ENCODE measurements at regions not wholly inside any gene's neighbourhood (a gene's known extent, or its start where the extent isn't known, plus 50 kb on each side); places are given as distances from the start of the nearest gene placed in this dataset.
"Not testable (repeated sequence)": the region's sequence is repeated elsewhere in the genome, so short reads cannot be mapped to it uniquely, and the experiment has no call there.

GRCh38 chr11:38721586-38722315 lies 2123.7 kb upstream of the RAG2 start:
- no peak for DNase-seq (ENCODE audit: low spot score)

GRCh38 chr11:38718659-38719058 lies 2120.6 kb upstream of the RAG2 start:
- no peak for DNase-seq (ENCODE audit: low spot score)

GRCh38 chr11:38718049-38718448 lies 2120.0 kb upstream of the RAG2 start:
- DNase-seq (ENCODE audit: low spot score): no peak

- no peak for DNase-seq (ENCODE audit: low spot score)
Measured at GRCh38 chr11:38711110-38711509, 2113.1 kb upstream of the RAG2 start.

- DNase-seq (ENCODE audit: low spot score): no peak
Measured at GRCh38 chr11:38710262-38710661, 2112.2 kb upstream of the RAG2 start.

GRCh38 chr11:38700111-38700510 lies 2102.1 kb upstream of the RAG2 start:
- no peak for DNase-seq (ENCODE audit: low spot score)

GRCh38 chr11:38693306-38693705 lies 2095.3 kb upstream of the RAG2 start:
- no peak for DNase-seq (ENCODE audit: low spot score)

- DNase-seq (ENCODE audit: low spot score): not testable (repeated sequence)
Measured at GRCh38 chr11:38690211-38690610, 2092.2 kb upstream of the RAG2 start.

- no peak for DNase-seq (ENCODE audit: low spot score)
Measured at GRCh38 chr11:38687008-38687407, 2089.0 kb upstream of the RAG2 start.

GRCh38 chr11:38683484-38683883 lies 2085.4 kb upstream of the RAG2 start:
- DNase-seq (ENCODE audit: low spot score): no peak

GRCh38 chr11:38680746-38681145 lies 2082.7 kb upstream of the RAG2 start:
- no peak for DNase-seq (ENCODE audit: low spot score)

- no peak for DNase-seq (ENCODE audit: low spot score)
Measured at GRCh38 chr11:38680166-38680565, 2082.1 kb upstream of the RAG2 start.

- no peak for DNase-seq (ENCODE audit: low spot score)
Measured at GRCh38 chr11:38672445-38672844, 2074.4 kb upstream of the RAG2 start.

- DNase-seq (ENCODE audit: low spot score): no peak
Measured at GRCh38 chr11:38667359-38667758, 2069.3 kb upstream of the RAG2 start.

GRCh38 chr11:38648604-38649003 lies 2050.6 kb upstream of the RAG2 start:
- DNase-seq (ENCODE audit: low spot score): no peak

- DNase-seq (ENCODE audit: low spot score): no peak
Measured at GRCh38 chr11:38646382-38646781, 2048.3 kb upstream of the RAG2 start.

GRCh38 chr11:38640854-38641253 lies 2042.8 kb upstream of the RAG2 start:
- DNase-seq (ENCODE audit: low spot score): no peak

GRCh38 chr11:38612701-38613100 lies 2014.7 kb upstream of the RAG2 start:
- DNase-seq (ENCODE audit: low spot score): no peak

- DNase-seq (ENCODE audit: low spot score): not testable (repeated sequence)
Measured at GRCh38 chr11:38601371-38601770, 2003.3 kb upstream of the RAG2 start.

- no peak for DNase-seq (ENCODE audit: low spot score)
Measured at GRCh38 chr11:38598418-38598817, 2000.4 kb upstream of the RAG2 start.

GRCh38 chr11:38595359-38596016 lies 1997.5 kb upstream of the RAG2 start:
- not testable (repeated sequence) for DNase-seq (ENCODE audit: low spot score)

GRCh38 chr11:38594895-38595294 lies 1996.9 kb upstream of the RAG2 start:
- DNase-seq (ENCODE audit: low spot score): no peak

GRCh38 chr11:38593649-38594048 lies 1995.6 kb upstream of the RAG2 start:
- no peak for DNase-seq (ENCODE audit: low spot score)

GRCh38 chr11:38582756-38583155 lies 1984.7 kb upstream of the RAG2 start:
- DNase-seq (ENCODE audit: low spot score): no peak

Data from HuH-7.5 (cell line).